WTC11 (cell line): ENCODE measurements at regions not wholly inside any gene's neighbourhood (a gene's known extent, or its start where the extent isn't known, plus 50 kb on each side); places are given as distances from the start of the nearest gene placed in this dataset.

Source experiments
- ATAC-seq: fragments of 200-7000 bp; cut with Tn5 transposase; 2 replicates; pipeline ENCODE4 v1.10.0; 2021; ENCODE audit warnings: mild to moderate bottlenecking, moderate library complexity
- CTCF ChIA-PET: fragments of 300-600 bp; sonication (Branson Sonifier 250); formaldehyde crosslinking; loops from one replicate; lab custom pipeline; 2021; ENCODE audit warnings: antibody characterized with exemption; lab: Charles Lee
- POLR2A ChIA-PET: fragments of 350-600 bp; sonication (Branson Sonifier 250); formaldehyde crosslinking; loops from one replicate; lab custom pipeline; 2021; ENCODE audit warnings: antibody characterized with exemption; lab: Charles Lee
- DNase-seq: peaks from one replicate; pipeline ENCODE4 v3.0.0; 2021; ENCODE audit warnings: low spot score
- H3K27ac Mint-ChIP-seq: 2 replicates; pipeline ENCODE4 v1.8.0; 2021; ENCODE audit warnings: mixed read lengths
- H3K27me3 Mint-ChIP-seq: 2 replicates; pipeline ENCODE4 v1.8.0; 2021; ENCODE audit warnings: low read depth, mild to moderate bottlenecking, moderate library complexity, mixed read lengths
- H3K36me3 Mint-ChIP-seq: 2 replicates; pipeline ENCODE4 v1.8.0; 2021; ENCODE audit warnings: mixed read lengths
- H3K4me1 Mint-ChIP-seq: 2 replicates; pipeline ENCODE4 v1.8.0; 2022; ENCODE audit warnings: mixed read lengths
- H3K4me3 Mint-ChIP-seq: 2 replicates; pipeline ENCODE4 v1.8.0; 2021; ENCODE audit warnings: mild to moderate bottlenecking, moderate library complexity, mixed read lengths
- H3K9me3 Mint-ChIP-seq: 2 replicates; pipeline ENCODE4 v1.8.0; 2021; ENCODE audit warnings: mixed read lengths
- ATF1 ChIP-seq: sonication (generic); formaldehyde crosslinking; IDR thresholded peaks from 2 replicates; pipeline ENCODE4 v1.8.1; 2023; ENCODE audit warnings: mild to moderate bottlenecking, moderate library complexity, missing genetic modification reagents
- ELF4 ChIP-seq: sonication (generic); formaldehyde crosslinking; IDR thresholded peaks from 2 replicates; pipeline ENCODE4 v1.8.1; 2022; ENCODE audit warnings: low read depth, mild to moderate bottlenecking, moderate library complexity, missing genetic modification reagents
- EMX1 ChIP-seq: fragments of 250-450 bp; sonication (Bioruptor Pico); IDR thresholded peaks from 2 replicates; pipeline ENCODE4 v1.8.0; 2021; ENCODE audit warnings: mild to moderate bottlenecking
- ESRRA ChIP-seq: sonication (generic); formaldehyde crosslinking; IDR thresholded peaks from 2 replicates; pipeline ENCODE4 v1.8.1; 2022; ENCODE audit warnings: mild to moderate bottlenecking, missing genetic modification reagents, borderline replicate concordance
- GTF2I ChIP-seq: fragments of 250-450 bp; sonication (Bioruptor Pico); conservative IDR thresholded peaks from 2 replicates; pipeline ENCODE4 v1.4.0; 2021; ENCODE audit warnings: mild to moderate bottlenecking
- IRF2 ChIP-seq: sonication (generic); formaldehyde crosslinking; IDR thresholded peaks from 2 replicates; pipeline ENCODE4 v1.8.0; 2022; ENCODE audit warnings: low read depth, missing genetic modification reagents, borderline replicate concordance
- OVOL2 ChIP-seq: fragments of 250-450 bp; sonication (Bioruptor Pico); IDR thresholded peaks from 2 replicates; pipeline ENCODE4 v1.9.0; 2021; ENCODE audit warnings: mild to moderate bottlenecking, borderline replicate concordance
- RELA ChIP-seq: sonication (generic); formaldehyde crosslinking; IDR thresholded peaks from 2 replicates; pipeline ENCODE4 v1.8.1; 2022; ENCODE audit warnings: missing genetic modification reagents, mild to moderate bottlenecking, borderline replicate concordance
- TP53 ChIP-seq: sonication (generic); formaldehyde crosslinking; IDR thresholded peaks from 2 replicates; pipeline ENCODE4 v1.8.1; 2023; ENCODE audit warnings: mild to moderate bottlenecking, missing genetic modification reagents
- ZBTB21 ChIP-seq: sonication (generic); formaldehyde crosslinking; IDR thresholded peaks from 2 replicates; pipeline ENCODE4 v1.8.1; 2023; ENCODE audit warnings: mild to moderate bottlenecking, missing genetic modification reagents, borderline replicate concordance
- ZNF219 ChIP-seq: sonication (generic); formaldehyde crosslinking; IDR thresholded peaks from 2 replicates; pipeline ENCODE4 v1.8.0; 2023; ENCODE audit warnings: missing genetic modification reagents, mild to moderate bottlenecking, borderline replicate concordance
- ZNF396 ChIP-seq: fragments of 250-450 bp; sonication (Bioruptor Pico); IDR thresholded peaks from 2 replicates; pipeline ENCODE4 v1.8.0; 2021; ENCODE audit warnings: mild to moderate bottlenecking, moderate library complexity, borderline replicate concordance
- ZNF416 ChIP-seq: fragments of 250-450 bp; sonication (Bioruptor Pico); IDR thresholded peaks from 2 replicates; pipeline ENCODE4 v1.9.0; 2021; ENCODE audit warnings: mild to moderate bottlenecking, inconsistent platforms
- TF ChIP-seq, protein P1 (sequence below): fragments of 250-450 bp; sonication (Bioruptor Pico); IDR thresholded peaks from 2 replicates; pipeline ENCODE4 v1.9.0; 2021; ENCODE audit warnings: moderate library complexity, mild to moderate bottlenecking, inconsistent platforms, borderline replicate concordance
- TF ChIP-seq, protein P2 (sequence below): sonication (generic); formaldehyde crosslinking; IDR thresholded peaks from 2 replicates; pipeline ENCODE4 v1.8.1; 2023; ENCODE audit warnings: mild to moderate bottlenecking, missing genetic modification reagents, moderate library complexity
- TF ChIP-seq, protein P3 (sequence below): sonication (generic); formaldehyde crosslinking; IDR thresholded peaks from 2 replicates; pipeline ENCODE4 v1.8.0; 2023; ENCODE audit warnings: mild to moderate bottlenecking, missing genetic modification reagents
- TF ChIP-seq, protein P4 (sequence below): sonication (generic); formaldehyde crosslinking; IDR thresholded peaks from 2 replicates; pipeline ENCODE4 v1.8.0; 2022; ENCODE audit warnings: missing genetic modification reagents
- TF ChIP-seq, protein P5 (sequence below): sonication (generic); formaldehyde crosslinking; IDR thresholded peaks from 2 replicates; pipeline ENCODE4 v1.8.1; 2022; ENCODE audit warnings: low read depth, missing genetic modification reagents, borderline replicate concordance
- TF ChIP-seq, protein P6 (sequence below): sonication (generic); formaldehyde crosslinking; IDR thresholded peaks from 2 replicates; pipeline ENCODE4 v1.8.0; 2022; ENCODE audit warnings: mild to moderate bottlenecking, missing genetic modification reagents
- TF ChIP-seq, protein P7 (sequence below): sonication (generic); formaldehyde crosslinking; IDR thresholded peaks from 2 replicates; pipeline ENCODE4 v1.8.0; 2023; ENCODE audit warnings: missing genetic modification reagents
- TF ChIP-seq, protein P8 (sequence below): sonication (generic); formaldehyde crosslinking; IDR thresholded peaks from 2 replicates; pipeline ENCODE4 v1.8.1; 2023; ENCODE audit warnings: mild to moderate bottlenecking, missing genetic modification reagents, moderate library complexity

DNA sequence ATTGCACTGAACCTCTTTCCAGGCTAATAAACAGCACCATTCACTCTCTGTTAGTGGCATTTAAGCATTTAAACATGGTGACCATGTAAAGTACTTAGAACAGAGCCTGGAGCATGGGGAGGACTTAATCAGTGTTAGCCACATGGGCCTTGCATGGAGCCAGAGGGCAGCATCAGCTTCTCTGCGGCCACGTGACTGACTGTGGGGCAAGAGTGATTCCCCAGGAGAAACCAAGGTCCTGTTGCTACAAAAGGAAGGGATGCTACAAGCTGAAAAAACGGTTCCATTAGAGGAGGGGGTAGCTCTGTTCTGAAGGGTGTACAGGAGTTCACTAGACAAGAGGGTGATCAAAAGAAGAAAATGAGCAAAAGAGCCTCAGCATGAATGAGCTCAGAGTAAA lies 256.8 kb downstream of the MATN1 start:
- Mint-ChIP-seq H3K27me3 (no peaks in the 10 kb centered on the region), H3K36me3 (no peaks in the 10 kb centered on the region)
- CTCF ChIA-PET = interaction anchor here (1.2 kb wide), 1 partner anchor 58 kb away, joined by 3 read pairs; no protein-coding TSS in a partner anchor

DNA sequence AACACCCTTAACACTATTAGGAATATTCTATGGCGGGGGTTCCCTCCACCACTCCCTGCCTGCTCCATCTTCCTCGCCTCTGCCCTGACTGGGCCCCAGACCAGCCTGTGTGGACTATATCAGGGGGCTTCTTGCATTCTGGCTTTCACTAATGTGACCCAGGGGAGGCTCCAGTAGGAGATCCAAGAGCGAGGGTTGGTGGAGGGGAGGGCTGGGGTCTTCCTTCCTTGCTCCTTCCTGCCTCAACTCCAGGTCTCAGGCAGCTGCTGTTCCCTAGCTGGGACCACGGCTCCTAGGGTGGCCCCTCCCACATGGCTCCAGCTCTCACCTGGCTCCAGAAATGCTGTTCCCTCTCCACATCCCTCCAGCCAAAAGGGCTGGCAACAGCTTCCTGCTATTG lies 257.4 kb downstream of the MATN1 start:
- ChIA-PET CTCF (interaction anchor here (0.7 to 1.2 kb wide), 2 partner anchors 57 to 86 kb away, joined by 3 read pairs; no protein-coding TSS in a partner anchor), POLR2A (no interaction called here)
- Mint-ChIP-seq H3K9me3 (peaks cover 7% of the 10 kb centered on the region), H3K36me3 (no peaks in the 10 kb centered on the region), H3K4me3 (no peak overlapping the region), H3K27me3 (no peaks in the 10 kb centered on the region), H3K27ac (no peak overlapping the region), H3K4me1 (no peaks in the 10 kb centered on the region)
- no peak for TF ChIP-seq GTF2I (CRISPR knock-in tag)
- no peak for TF ChIP-seq ATF1 (CRISPR knock-in tag)
- TF ChIP-seq, protein P1, sequence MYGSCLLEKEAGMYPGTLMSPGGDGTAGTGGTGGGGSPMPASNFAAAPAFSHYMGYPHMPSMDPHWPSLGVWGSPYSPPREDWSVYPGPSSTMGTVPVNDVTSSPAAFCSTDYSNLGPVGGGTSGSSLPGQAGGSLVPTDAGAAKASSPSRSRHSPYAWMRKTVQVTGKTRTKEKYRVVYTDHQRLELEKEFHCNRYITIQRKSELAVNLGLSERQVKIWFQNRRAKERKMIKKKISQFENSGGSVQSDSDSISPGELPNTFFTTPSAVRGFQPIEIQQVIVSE (CRISPR knock-in tag) = no peak
- TF ChIP-seq, protein P2, sequence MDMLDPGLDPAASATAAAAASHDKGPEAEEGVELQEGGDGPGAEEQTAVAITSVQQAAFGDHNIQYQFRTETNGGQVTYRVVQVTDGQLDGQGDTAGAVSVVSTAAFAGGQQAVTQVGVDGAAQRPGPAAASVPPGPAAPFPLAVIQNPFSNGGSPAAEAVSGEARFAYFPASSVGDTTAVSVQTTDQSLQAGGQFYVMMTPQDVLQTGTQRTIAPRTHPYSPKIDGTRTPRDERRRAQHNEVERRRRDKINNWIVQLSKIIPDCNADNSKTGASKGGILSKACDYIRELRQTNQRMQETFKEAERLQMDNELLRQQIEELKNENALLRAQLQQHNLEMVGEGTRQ (CRISPR knock-in tag) = no peak
- TF ChIP-seq, protein P3, sequence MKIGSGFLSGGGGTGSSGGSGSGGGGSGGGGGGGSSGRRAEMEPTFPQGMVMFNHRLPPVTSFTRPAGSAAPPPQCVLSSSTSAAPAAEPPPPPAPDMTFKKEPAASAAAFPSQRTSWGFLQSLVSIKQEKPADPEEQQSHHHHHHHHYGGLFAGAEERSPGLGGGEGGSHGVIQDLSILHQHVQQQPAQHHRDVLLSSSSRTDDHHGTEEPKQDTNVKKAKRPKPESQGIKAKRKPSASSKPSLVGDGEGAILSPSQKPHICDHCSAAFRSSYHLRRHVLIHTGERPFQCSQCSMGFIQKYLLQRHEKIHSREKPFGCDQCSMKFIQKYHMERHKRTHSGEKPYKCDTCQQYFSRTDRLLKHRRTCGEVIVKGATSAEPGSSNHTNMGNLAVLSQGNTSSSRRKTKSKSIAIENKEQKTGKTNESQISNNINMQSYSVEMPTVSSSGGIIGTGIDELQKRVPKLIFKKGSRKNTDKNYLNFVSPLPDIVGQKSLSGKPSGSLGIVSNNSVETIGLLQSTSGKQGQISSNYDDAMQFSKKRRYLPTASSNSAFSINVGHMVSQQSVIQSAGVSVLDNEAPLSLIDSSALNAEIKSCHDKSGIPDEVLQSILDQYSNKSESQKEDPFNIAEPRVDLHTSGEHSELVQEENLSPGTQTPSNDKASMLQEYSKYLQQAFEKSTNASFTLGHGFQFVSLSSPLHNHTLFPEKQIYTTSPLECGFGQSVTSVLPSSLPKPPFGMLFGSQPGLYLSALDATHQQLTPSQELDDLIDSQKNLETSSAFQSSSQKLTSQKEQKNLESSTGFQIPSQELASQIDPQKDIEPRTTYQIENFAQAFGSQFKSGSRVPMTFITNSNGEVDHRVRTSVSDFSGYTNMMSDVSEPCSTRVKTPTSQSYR (CRISPR knock-in tag) = no peak
- no peak for TF ChIP-seq ZNF219 (CRISPR knock-in tag)
- no peak for DNase-seq
- ATAC-seq = no peak

More for the DNA sequence above, 256.8 kb downstream of the MATN1 start:
- POLR2A ChIA-PET = no interaction called here
- peaks cover 11% of the 10 kb centered on the region for H3K9me3 Mint-ChIP-seq
- no peaks in the 10 kb centered on the region for H3K4me1 Mint-ChIP-seq
- ATAC-seq = no peak
- H3K27ac Mint-ChIP-seq = no peak overlapping the region
- H3K4me3 Mint-ChIP-seq = no peak overlapping the region
- TF ChIP-seq, protein P4, sequence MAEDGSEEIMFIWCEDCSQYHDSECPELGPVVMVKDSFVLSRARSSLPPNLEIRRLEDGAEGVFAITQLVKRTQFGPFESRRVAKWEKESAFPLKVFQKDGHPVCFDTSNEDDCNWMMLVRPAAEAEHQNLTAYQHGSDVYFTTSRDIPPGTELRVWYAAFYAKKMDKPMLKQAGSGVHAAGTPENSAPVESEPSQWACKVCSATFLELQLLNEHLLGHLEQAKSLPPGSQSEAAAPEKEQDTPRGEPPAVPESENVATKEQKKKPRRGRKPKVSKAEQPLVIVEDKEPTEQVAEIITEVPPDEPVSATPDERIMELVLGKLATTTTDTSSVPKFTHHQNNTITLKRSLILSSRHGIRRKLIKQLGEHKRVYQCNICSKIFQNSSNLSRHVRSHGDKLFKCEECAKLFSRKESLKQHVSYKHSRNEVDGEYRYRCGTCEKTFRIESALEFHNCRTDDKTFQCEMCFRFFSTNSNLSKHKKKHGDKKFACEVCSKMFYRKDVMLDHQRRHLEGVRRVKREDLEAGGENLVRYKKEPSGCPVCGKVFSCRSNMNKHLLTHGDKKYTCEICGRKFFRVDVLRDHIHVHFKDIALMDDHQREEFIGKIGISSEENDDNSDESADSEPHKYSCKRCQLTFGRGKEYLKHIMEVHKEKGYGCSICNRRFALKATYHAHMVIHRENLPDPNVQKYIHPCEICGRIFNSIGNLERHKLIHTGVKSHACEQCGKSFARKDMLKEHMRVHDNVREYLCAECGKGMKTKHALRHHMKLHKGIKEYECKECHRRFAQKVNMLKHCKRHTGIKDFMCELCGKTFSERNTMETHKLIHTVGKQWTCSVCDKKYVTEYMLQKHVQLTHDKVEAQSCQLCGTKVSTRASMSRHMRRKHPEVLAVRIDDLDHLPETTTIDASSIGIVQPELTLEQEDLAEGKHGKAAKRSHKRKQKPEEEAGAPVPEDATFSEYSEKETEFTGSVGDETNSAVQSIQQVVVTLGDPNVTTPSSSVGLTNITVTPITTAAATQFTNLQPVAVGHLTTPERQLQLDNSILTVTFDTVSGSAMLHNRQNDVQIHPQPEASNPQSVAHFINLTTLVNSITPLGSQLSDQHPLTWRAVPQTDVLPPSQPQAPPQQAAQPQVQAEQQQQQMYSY (CRISPR knock-in tag) = no peak
- TF ChIP-seq ELF4 (CRISPR knock-in tag) (no peak), TP53 (no peak), EMX1 (no peak), ZNF396 (CRISPR knock-in tag) (no peak), GTF2I (CRISPR knock-in tag) (no peak)
- TF ChIP-seq, protein P5, sequence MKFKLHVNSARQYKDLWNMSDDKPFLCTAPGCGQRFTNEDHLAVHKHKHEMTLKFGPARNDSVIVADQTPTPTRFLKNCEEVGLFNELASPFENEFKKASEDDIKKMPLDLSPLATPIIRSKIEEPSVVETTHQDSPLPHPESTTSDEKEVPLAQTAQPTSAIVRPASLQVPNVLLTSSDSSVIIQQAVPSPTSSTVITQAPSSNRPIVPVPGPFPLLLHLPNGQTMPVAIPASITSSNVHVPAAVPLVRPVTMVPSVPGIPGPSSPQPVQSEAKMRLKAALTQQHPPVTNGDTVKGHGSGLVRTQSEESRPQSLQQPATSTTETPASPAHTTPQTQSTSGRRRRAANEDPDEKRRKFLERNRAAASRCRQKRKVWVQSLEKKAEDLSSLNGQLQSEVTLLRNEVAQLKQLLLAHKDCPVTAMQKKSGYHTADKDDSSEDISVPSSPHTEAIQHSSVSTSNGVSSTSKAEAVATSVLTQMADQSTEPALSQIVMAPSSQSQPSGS = no peak
- DNase-seq = no peak

DNA sequence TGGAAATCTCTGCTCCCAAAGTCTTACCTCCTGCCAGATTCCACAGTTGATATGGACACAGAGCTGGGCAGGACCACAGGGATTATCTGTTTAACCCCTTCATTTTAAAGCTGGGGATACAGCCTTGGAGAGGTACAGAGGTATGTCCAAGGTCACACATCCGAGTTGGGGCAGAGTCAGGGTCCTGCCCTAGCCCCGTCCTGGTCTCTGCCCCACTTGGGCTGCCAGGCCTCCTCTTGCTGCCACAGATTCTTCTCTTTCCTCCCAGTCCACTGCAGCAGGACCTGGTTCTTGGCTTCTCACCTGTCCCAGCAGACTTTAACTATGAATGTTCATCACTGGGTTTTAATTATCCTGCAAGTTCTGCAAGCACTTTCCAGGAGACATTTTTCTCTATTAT lies 258.3 kb downstream of the MATN1 start:
- Mint-ChIP-seq H3K4me1 (no peaks in the 10 kb centered on the region), H3K4me3 (no peak overlapping the region), H3K27me3 (no peaks in the 10 kb centered on the region), H3K9me3 (peaks cover 11% of the 10 kb centered on the region), H3K36me3 (no peaks in the 10 kb centered on the region), H3K27ac (no peak overlapping the region)
- DNase-seq (no peak), ATAC-seq (no peak)
- CTCF ChIA-PET = no interaction called here
- POLR2A ChIA-PET = no interaction called here
- TF ChIP-seq, protein P6, sequence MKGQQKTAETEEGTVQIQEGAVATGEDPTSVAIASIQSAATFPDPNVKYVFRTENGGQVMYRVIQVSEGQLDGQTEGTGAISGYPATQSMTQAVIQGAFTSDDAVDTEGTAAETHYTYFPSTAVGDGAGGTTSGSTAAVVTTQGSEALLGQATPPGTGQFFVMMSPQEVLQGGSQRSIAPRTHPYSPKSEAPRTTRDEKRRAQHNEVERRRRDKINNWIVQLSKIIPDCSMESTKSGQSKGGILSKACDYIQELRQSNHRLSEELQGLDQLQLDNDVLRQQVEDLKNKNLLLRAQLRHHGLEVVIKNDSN (CRISPR knock-in tag) = no peak
- no peak for TF ChIP-seq OVOL2 (CRISPR knock-in tag)
- TF ChIP-seq, protein P7, sequence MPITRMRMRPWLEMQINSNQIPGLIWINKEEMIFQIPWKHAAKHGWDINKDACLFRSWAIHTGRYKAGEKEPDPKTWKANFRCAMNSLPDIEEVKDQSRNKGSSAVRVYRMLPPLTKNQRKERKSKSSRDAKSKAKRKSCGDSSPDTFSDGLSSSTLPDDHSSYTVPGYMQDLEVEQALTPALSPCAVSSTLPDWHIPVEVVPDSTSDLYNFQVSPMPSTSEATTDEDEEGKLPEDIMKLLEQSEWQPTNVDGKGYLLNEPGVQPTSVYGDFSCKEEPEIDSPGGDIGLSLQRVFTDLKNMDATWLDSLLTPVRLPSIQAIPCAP (CRISPR knock-in tag) = no peak
- TF ChIP-seq IRF2 (CRISPR knock-in tag) = no peak
- no peak for TF ChIP-seq ESRRA (CRISPR knock-in tag)
- no peak for TF ChIP-seq ZNF416 (CRISPR knock-in tag)
- no peak for TF ChIP-seq EMX1
- TF ChIP-seq ZBTB21 (CRISPR knock-in tag) = no peak
- TF ChIP-seq, protein P8, sequence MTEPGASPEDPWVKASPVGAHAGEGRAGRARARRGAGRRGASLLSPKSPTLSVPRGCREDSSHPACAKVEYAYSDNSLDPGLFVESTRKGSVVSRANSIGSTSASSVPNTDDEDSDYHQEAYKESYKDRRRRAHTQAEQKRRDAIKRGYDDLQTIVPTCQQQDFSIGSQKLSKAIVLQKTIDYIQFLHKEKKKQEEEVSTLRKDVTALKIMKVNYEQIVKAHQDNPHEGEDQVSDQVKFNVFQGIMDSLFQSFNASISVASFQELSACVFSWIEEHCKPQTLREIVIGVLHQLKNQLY (CRISPR knock-in tag) = no peak
- no peak for TF ChIP-seq ZNF219 (CRISPR knock-in tag)
- TF ChIP-seq RELA (CRISPR knock-in tag) = no peak
